SK-N-MC (cell line): ENCODE measurements at regions not wholly inside any gene's neighbourhood (a gene's known extent, or its start where the extent isn't known, plus 50 kb on each side); places are given as distances from the start of the nearest gene placed in this dataset.

Source experiments
- DNase-seq: peaks from one replicate; pipeline ENCODE4 v3.0.0-alpha.2; 2011; ENCODE audit warnings: low read depth, low spot score
- H3K27ac ChIP-seq: fragments of 200-600 bp; sonication (generic); 2 replicates; pipeline ENCODE4 v1.5.1; 2016; ENCODE audit warnings: mixed run types
- H3K36me3 ChIP-seq: fragments of 200-600 bp; sonication (generic); 2 replicates; pipeline ENCODE4 v1.6.1; 2017; ENCODE audit warnings: antibody characterized with exemption, low read length, mixed read lengths; ENCODE audit not compliant: insufficient read depth
- H3K4me3 ChIP-seq: fragments of 200-600 bp; sonication (generic); 2 replicates; pipeline ENCODE4 v1.5.1; 2016
- H3K9ac ChIP-seq: fragments of 200-600 bp; sonication (generic); 2 replicates; pipeline ENCODE4 v1.8.0; 2017; ENCODE audit warnings: mixed run types, mixed read lengths; ENCODE audit not compliant: insufficient read length
- H3K9me3 ChIP-seq: fragments of 200-600 bp; sonication (generic); 2 replicates; pipeline ENCODE4 v1.6.1; 2017; ENCODE audit warnings: low read depth, mild to moderate bottlenecking, antibody characterized with exemption, low read length, moderate library complexity, mixed read lengths
- EZH2 ChIP-seq: fragments of 200-600 bp; sonication (generic); IDR thresholded peaks from one replicate; pipeline ENCODE4 v1.6.1; 2017; ENCODE audit warnings: antibody characterized with exemption
- FOXP2 ChIP-seq: optimal IDR thresholded peaks from 2 replicates; pipeline ENCODE3; 2011; ENCODE audit warnings: mild to moderate bottlenecking, moderate library complexity; ENCODE audit not compliant: insufficient read depth; ENCODE audit errors: extremely low read length, control extremely low read depth
- POLR2AphosphoS5 ChIP-seq: IDR thresholded peaks from 2 replicates; pipeline ENCODE4 v1.6.1; 2012; ENCODE audit warnings: mild to moderate bottlenecking, low read depth, low read length, borderline replicate concordance

GRCh38 chr1:119217309-119217828 lies 76.9 kb upstream of the WARS2 start:
- Histone ChIP-seq H3K36me3 (no peaks in the 10 kb centered on the region), H3K9me3 (no peaks in the 10 kb centered on the region), H3K9ac (no peak overlapping the region), H3K4me3 (no peak overlapping the region), H3K27ac (no peak overlapping the region)
- DNase-seq, result no peak
- TF ChIP-seq POLR2AphosphoS5 (no peak), FOXP2 (no peak), EZH2 (no peak)

- H3K9ac ChIP-seq, result no peak overlapping the region
- no peak overlapping the region for H3K27ac ChIP-seq
- no peaks in the 10 kb centered on the region for H3K36me3 ChIP-seq
- no peak overlapping the region for H3K4me3 ChIP-seq
- TF ChIP-seq FOXP2, result no peak
- no peak for TF ChIP-seq POLR2AphosphoS5
- no peak for TF ChIP-seq EZH2
- H3K9me3 ChIP-seq, result no peaks in the 10 kb centered on the region
- no peak for DNase-seq
Measured at GRCh38 chr1:119219711-119220110, 79.3 kb upstream of the WARS2 start.

GRCh38 chr1:119220991-119221390 lies 80.5 kb upstream of the WARS2 start:
- no peak for DNase-seq
- Histone ChIP-seq H3K9ac (no peak overlapping the region), H3K9me3 (no peaks in the 10 kb centered on the region)

GRCh38 chr1:119222271-119222670 lies 81.8 kb upstream of the WARS2 start:
- Histone ChIP-seq H3K36me3 (no peaks in the 10 kb centered on the region), H3K27ac (no peak overlapping the region), H3K9me3 (no peaks in the 10 kb centered on the region), H3K4me3 (no peak overlapping the region), H3K9ac (no peak overlapping the region)
- TF ChIP-seq EZH2 (no peak), POLR2AphosphoS5 (no peak)
- no peak for DNase-seq

More at GRCh38 chr1:119220991-119221390, 80.5 kb upstream of the WARS2 start:
- Histone ChIP-seq H3K36me3 (no peaks in the 10 kb centered on the region), H3K4me3 (no peak overlapping the region), H3K27ac (no peak overlapping the region)
- TF ChIP-seq FOXP2 (no peak), EZH2 (no peak), POLR2AphosphoS5 (no peak)

- no peak for DNase-seq
- TF ChIP-seq POLR2AphosphoS5, result no peak
- no peak for TF ChIP-seq EZH2
- no peak for TF ChIP-seq FOXP2
- no peak overlapping the region for H3K27ac ChIP-seq
- no peak overlapping the region for H3K9ac ChIP-seq
- H3K36me3 ChIP-seq, result no peaks in the 10 kb centered on the region
- H3K4me3 ChIP-seq, result no peak overlapping the region
- no peaks in the 10 kb centered on the region for H3K9me3 ChIP-seq
Measured at GRCh38 chr1:119225265-119225664, 84.8 kb upstream of the WARS2 start.

GRCh38 chr1:119225831-119226230 lies 85.4 kb upstream of the WARS2 start:
- Histone ChIP-seq H3K9ac (no peak overlapping the region), H3K9me3 (no peaks in the 10 kb centered on the region), H3K4me3 (no peak overlapping the region), H3K27ac (no peak overlapping the region), H3K36me3 (no peaks in the 10 kb centered on the region)
- DNase-seq, result no peak
- TF ChIP-seq EZH2 (no peak), FOXP2 (no peak), POLR2AphosphoS5 (no peak)

- Histone ChIP-seq H3K4me3 (peak overlapping the region; percentile 65; the same call in 1 of the 2 replicates), H3K27ac (no peak overlapping the region), H3K36me3 (no peaks in the 10 kb centered on the region), H3K9ac (no peak overlapping the region), H3K9me3 (no peaks in the 10 kb centered on the region)
- TF ChIP-seq EZH2 (no peak), POLR2AphosphoS5 (no peak), FOXP2 (no peak)
- DNase-seq, result no peak
Measured at GRCh38 chr1:119226321-119226720, 85.9 kb upstream of the WARS2 start.

GRCh38 chr1:119226913-119227312 lies 86.5 kb upstream of the WARS2 start:
- no peaks in the 10 kb centered on the region for H3K9me3 ChIP-seq
- TF ChIP-seq POLR2AphosphoS5 (no peak), FOXP2 (no peak)
- H3K27ac ChIP-seq, result peak overlapping the region; percentile 81
- H3K4me3 ChIP-seq, result peak overlapping the region; percentile 65
- H3K36me3 ChIP-seq, result no peaks in the 10 kb centered on the region
- H3K9ac ChIP-seq, result no peak overlapping the region
- DNase-seq, result no peak

GRCh38 chr1:119227456-119227855 lies 87.0 kb upstream of the WARS2 start:
- H3K36me3 ChIP-seq, result no peaks in the 10 kb centered on the region
- peak overlapping the region; percentile 81 for H3K27ac ChIP-seq
- H3K9ac ChIP-seq, result no peak overlapping the region
- TF ChIP-seq EZH2 (no peak), FOXP2 (peak; percentile 8)
- H3K4me3 ChIP-seq, result peak overlapping the region; percentile 65
- H3K9me3 ChIP-seq, result no peaks in the 10 kb centered on the region
- DNase-seq, result no peak
